NCI-H446 (cell line): ENCODE measurements at regions not wholly inside any gene's neighbourhood (a gene's known extent, or its start where the extent isn't known, plus 50 kb on each side); places are given as distances from the start of the nearest gene placed in this dataset.

Experiments used
- DNase-seq, 2 experiments: peaks; one replicate each; lab custom pipeline; 2025; lab: John Stamatoyannopoulos, UW

GRCh38 chr4:131046821-131047220, 1950.9 kb downstream of the C4orf33 start:
- DNase-seq = no peak

GRCh38 chr4:131052646-131053045, 1956.7 kb downstream of the C4orf33 start:
- DNase-seq = no peak

- DNase-seq = no peak
Measured at GRCh38 chr4:131054489-131055019, 1958.6 kb downstream of the C4orf33 start.

GRCh38 chr4:131061734-131062133, 1965.8 kb downstream of the C4orf33 start:
- DNase-seq = no peak

GRCh38 chr4:131063878-131064277, 1967.9 kb downstream of the C4orf33 start:
- DNase-seq = no peak

- DNase-seq = no peak
Measured at GRCh38 chr4:131081069-131081468, 1985.1 kb downstream of the C4orf33 start.

- no peak for DNase-seq
Measured at GRCh38 chr4:131084997-131085396, 1989.0 kb downstream of the C4orf33 start.

- DNase-seq = peak in 1 of 2 experiments; percentile 45
Measured at GRCh38 chr4:131091896-131092295, 1995.9 kb downstream of the C4orf33 start.

- no peak for DNase-seq
Measured at GRCh38 chr4:131093303-131093702, 1997.4 kb downstream of the C4orf33 start.

- DNase-seq = no peak
Measured at GRCh38 chr4:131098976-131099375, 2003.0 kb downstream of the C4orf33 start.

GRCh38 chr4:131113273-131113672, 2017.3 kb downstream of the C4orf33 start:
- no peak for DNase-seq

GRCh38 chr4:131113704-131114103, 2017.8 kb downstream of the C4orf33 start:
- DNase-seq = no peak

GRCh38 chr4:131119661-131120060, 2023.7 kb downstream of the C4orf33 start:
- DNase-seq = no peak

GRCh38 chr4:131137196-131137595, 2011.9 kb upstream of the PCDH10 start:
- peak in 1 of 2 experiments; percentile 24 for DNase-seq

- DNase-seq = no peak
Measured at GRCh38 chr4:131159261-131159660, 1989.8 kb upstream of the PCDH10 start.

GRCh38 chr4:131192318-131192717, 1956.8 kb upstream of the PCDH10 start:
- no peak for DNase-seq

GRCh38 chr4:131207589-131207988, 1941.5 kb upstream of the PCDH10 start:
- DNase-seq = peak in 1 of 2 experiments; percentile 44

- no peak for DNase-seq
Measured at GRCh38 chr4:131248314-131248713, 1900.8 kb upstream of the PCDH10 start.

- peak; percentile 37 to 51 for DNase-seq
Measured at GRCh38 chr4:131251321-131251720, 1897.8 kb upstream of the PCDH10 start.

GRCh38 chr4:131257241-131257640, 1891.9 kb upstream of the PCDH10 start:
- DNase-seq = no peak

- no peak for DNase-seq
Measured at GRCh38 chr4:131258361-131258760, 1890.7 kb upstream of the PCDH10 start.

GRCh38 chr4:131288441-131288840, 1860.7 kb upstream of the PCDH10 start:
- no peak for DNase-seq

- DNase-seq = peak in 1 of 2 experiments; percentile 36
Measured at GRCh38 chr4:131296192-131296591, 1852.9 kb upstream of the PCDH10 start.

- DNase-seq = peak; percentile 12 to 47
Measured at GRCh38 chr4:131302108-131302507, 1847.0 kb upstream of the PCDH10 start.
